Activated T-cell treated with anti-CD3 and anti-CD28 coated beads, Interleukin-2, amount 50 U/mL, for 72 hours (primary cell): ENCODE measurements at regions not wholly inside any gene's neighbourhood (a gene's known extent, or its start where the extent isn't known, plus 50 kb on each side); places are given as distances from the start of the nearest gene placed in this dataset.
A peak's percentile ranks its signal among the peaks of the same experiment; 100 is the strongest.
"Not testable (repeated sequence)": the region's sequence is repeated elsewhere in the genome, so short reads cannot be mapped to it uniquely, and the experiment has no call there.

Experiments used
- ATAC-seq, 2 donors: fragments of 150-1000 bp; cut with Tn5 transposase; replicated peaks in 1 of 2; 2 replicates each; pipeline ENCODE4 v1.10.0; 2021; ENCODE audit warnings: moderate library complexity in 2 of 2, mild to moderate bottlenecking in 1 of 2
- DNase-seq, 2 donors: peaks; one replicate each; pipeline ENCODE4 v3.0.0; 2021 to 2022; ENCODE audit warnings: mixed read lengths in 1 of 2
- H3K27ac Mint-ChIP-seq: one replicate; pipeline ENCODE4 v1.8.0; 2022; ENCODE audit warnings: mild to moderate bottlenecking, moderate library complexity, mixed read lengths
- H3K27me3 Mint-ChIP-seq: one replicate; pipeline ENCODE4 v1.8.0; 2022; ENCODE audit warnings: low read depth, mixed read lengths
- H3K36me3 Mint-ChIP-seq, 2 donors: one replicate each; pipeline ENCODE4 v1.8.0; 2022; ENCODE audit warnings: mixed read lengths in 2 of 2, mild to moderate bottlenecking in 1 of 2; ENCODE audit not compliant: insufficient read depth in 2 of 2
- H3K4me1 Mint-ChIP-seq: one replicate; pipeline ENCODE4 v1.8.0; 2022; ENCODE audit warnings: low read depth, mixed read lengths
- H3K4me3 Mint-ChIP-seq, 2 donors: one replicate each; pipeline ENCODE4 v1.8.0; 2022; ENCODE audit warnings: mild to moderate bottlenecking in 2 of 2, mixed read lengths in 2 of 2, moderate library complexity in 2 of 2
- H3K9me3 Mint-ChIP-seq, 2 donors: one replicate each; pipeline ENCODE4 v1.8.0; 2022; ENCODE audit warnings: mixed read lengths in 2 of 2

DNA sequence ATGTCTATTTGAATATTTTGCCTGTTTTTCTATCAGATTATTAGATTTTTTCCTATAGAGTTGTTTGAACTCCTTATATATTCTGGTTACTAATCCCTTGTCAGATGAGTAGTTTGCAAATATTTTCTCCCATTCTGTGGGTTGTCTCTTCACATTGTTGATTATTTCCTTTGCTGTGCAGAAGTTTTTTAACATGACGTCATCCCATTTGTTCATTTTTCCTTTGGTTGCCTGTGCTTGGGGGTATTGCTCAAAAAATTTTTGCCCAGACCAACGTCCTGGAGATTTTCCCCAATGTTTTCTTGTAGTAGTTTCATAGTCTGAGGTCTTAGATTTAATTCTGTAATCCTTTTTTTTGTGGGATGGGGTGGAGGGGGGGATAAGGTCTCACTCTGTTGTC, 168.7 kb upstream of the NFIA start:
- H3K4me3 Mint-ChIP-seq, H3K4me1 Mint-ChIP-seq, H3K9me3 Mint-ChIP-seq, H3K27ac Mint-ChIP-seq, H3K36me3 Mint-ChIP-seq, DNase-seq, ATAC-seq: not testable (repeated sequence)
- H3K27me3 Mint-ChIP-seq: peaks cover 27% of the 10 kb centered on the region

DNA sequence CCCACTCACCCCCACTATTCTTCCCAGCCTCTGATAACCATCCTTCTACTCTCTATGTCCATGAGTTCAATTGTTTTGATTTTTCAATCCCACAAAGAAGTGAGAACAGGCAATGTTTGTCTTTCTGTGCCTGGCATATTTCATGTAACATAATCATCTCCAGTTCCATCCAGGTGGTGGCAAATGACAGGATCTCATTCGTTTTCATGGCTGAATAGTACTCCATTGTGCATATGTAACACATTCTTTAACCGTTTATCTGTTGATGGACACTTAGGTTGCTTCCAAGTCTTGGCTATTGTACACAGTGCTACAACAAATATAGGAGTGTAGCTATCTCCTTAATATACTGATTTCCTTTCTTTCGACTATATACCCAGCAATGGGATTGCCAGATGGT, 169.3 kb upstream of the NFIA start:
- Mint-ChIP-seq H3K36me3 (no peaks in the 10 kb centered on the region), H3K27ac (no peak overlapping the region), H3K27me3 (peaks cover 27% of the 10 kb centered on the region), H3K4me3 (no peak overlapping the region), H3K9me3 (peaks cover 0 to 1% of the 10 kb centered on the region in 2 donors), H3K4me1 (no peaks in the 10 kb centered on the region)
- DNase-seq: no peak
- ATAC-seq: no peak

DNA sequence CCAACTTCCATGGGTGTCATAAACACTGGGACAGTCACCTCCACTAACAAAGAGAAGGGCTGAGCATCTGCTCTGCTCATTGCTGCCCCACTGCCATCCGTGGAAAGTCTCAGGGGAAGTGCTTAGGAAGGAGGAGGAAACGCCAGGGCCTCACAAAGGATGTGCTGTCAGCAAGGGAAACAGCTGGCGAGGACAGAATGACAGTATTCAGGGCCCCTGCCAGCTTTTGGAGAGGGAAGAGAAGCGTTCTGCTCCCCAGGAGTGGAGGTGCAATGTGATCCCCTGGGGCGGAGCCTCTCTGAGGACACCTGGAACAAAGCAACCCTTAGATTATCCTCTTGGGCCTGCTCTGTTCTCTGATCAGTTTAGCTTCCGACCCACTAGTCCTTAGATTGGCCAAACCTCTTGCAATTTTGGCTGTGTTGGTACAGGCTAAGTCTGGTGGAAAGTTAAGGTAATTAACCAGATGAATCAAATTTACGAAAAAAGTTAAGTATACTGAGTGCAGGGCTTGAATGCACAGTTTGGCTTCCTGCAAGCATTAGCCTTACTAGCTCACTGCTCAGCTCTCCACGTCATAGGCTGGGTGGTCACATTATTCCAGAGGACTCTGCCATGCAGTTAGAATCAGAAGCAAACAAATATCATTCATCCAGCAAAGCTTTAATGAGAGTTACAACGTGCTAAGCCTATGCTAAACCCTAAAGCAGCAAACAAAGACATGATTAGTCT, 170.2 kb upstream of the NFIA start:
- Mint-ChIP-seq H3K27ac (no peak overlapping the region), H3K27me3 (peaks cover 27% of the 10 kb centered on the region), H3K4me3 (no peak overlapping the region), H3K9me3 (peaks cover 0 to 1% of the 10 kb centered on the region in 2 donors), H3K36me3 (no peaks in the 10 kb centered on the region), H3K4me1 (no peaks in the 10 kb centered on the region)
- DNase-seq (no peak), ATAC-seq (no peak)

DNA sequence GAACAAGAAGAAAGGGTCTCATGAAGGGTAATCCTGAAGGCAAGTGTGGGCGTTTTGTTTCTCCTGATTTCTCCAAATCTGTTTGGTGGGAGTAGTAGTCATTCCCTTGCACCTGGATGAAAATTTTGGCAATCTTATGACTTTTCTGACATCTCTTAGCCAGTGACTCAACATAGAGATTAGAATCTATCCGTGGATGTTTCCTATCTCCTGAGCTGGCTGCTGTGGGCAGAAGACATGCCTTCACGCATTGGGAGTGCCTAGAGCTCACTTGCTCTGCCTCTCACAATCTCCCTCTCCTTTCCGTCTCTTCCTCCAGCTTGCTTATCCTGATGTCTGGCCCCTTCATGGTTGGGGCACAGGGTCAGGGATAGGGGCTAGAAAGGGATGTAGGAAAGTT, 174.2 kb upstream of the NFIA start:
- H3K27ac Mint-ChIP-seq: no peak overlapping the region
- DNase-seq (no peak), ATAC-seq (no peak)
- no peak overlapping the region for H3K4me3 Mint-ChIP-seq
- no peaks in the 10 kb centered on the region for H3K9me3 Mint-ChIP-seq
- H3K36me3 Mint-ChIP-seq: no peaks in the 10 kb centered on the region
- peaks cover 3% of the 10 kb centered on the region for H3K27me3 Mint-ChIP-seq
- no peaks in the 10 kb centered on the region for H3K4me1 Mint-ChIP-seq

DNA sequence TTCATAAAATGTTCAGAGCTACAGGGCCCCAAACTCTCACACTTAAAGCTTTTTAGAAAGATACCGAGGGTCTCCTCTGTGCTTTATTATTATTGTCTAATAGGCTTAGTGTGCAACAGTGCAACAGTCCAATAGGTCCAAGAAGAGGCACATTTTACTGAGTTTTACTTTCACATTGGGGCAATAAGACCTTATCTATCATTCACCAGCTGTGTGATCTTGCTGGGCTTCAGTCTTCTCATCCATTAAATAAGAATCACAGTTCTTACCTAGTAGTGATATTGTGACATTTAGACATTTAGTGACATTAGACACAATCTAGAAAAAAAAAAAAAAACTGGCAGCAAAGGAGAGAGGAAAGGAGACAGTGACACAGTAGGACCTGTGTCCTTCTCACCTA, 175.8 kb upstream of the NFIA start:
- no peaks in the 10 kb centered on the region for H3K4me1 Mint-ChIP-seq
- H3K4me3 Mint-ChIP-seq: no peak overlapping the region
- no peaks in the 10 kb centered on the region for H3K9me3 Mint-ChIP-seq
- peaks cover 7% of the 10 kb centered on the region for H3K27me3 Mint-ChIP-seq
- H3K27ac Mint-ChIP-seq: no peak overlapping the region
- no peaks in the 10 kb centered on the region for H3K36me3 Mint-ChIP-seq
- ATAC-seq: no peak
- no peak for DNase-seq

DNA sequence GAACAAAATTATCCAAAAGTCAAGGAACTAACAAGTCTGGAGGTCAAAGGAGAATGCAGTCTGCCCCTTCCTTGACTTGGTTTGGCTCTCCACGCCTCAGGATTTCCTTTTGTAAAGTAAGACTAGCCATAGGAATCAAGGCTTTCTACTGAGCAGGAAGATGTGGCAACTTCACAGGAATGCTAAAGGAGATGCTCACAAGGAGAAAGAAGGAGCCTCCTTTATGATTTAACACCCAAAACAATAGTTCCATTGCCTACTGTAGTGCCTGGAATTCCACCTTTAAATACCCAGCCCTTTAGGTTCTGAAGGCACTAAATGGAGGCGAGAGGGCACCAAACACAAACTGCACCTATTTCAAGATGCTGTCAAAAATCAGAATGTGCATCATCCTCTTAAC, 176.3 kb upstream of the NFIA start:
- DNase-seq (no peak), ATAC-seq (no peak)
- Mint-ChIP-seq H3K4me3 (no peak overlapping the region), H3K27me3 (peaks cover 10% of the 10 kb centered on the region), H3K36me3 (no peaks in the 10 kb centered on the region), H3K27ac (no peak overlapping the region), H3K9me3 (no peaks in the 10 kb centered on the region), H3K4me1 (no peaks in the 10 kb centered on the region)

DNA sequence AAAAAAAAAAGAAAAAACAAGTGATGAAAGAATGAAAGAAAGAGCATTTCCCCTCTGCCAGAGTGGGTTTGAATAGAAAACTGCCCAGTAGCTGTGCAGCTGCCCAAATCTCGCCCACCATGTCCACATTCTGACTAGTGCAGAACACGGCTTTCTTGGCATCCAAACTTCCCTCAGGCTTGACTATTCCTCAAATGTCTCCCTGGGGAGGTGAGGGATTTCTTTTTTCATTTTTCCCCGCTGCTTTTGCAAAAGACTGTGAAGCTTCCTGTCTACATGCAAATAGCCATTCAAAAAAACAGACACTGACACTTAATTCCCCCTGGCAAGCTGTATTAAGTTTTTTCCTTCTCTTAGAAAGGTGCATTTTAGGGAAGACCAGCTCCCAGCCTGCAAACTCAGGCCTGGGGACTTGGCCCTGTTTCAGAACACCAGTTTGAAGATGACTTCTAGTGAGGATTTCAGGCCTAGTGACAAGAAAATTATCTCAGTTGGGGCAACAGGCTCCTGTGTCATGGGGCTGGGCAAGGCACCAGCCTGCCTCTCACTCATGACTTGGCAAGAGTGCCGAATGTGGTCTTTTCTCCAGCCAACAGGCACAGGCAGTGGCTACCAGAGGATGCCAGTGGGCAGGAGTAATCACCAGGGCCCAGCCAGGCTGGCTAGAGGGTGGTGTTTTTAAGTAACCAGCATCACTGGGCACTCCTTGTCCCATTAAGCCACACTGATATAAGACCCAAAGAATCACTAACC, 178.1 kb upstream of the NFIA start:
- peaks cover 10% of the 10 kb centered on the region for H3K27me3 Mint-ChIP-seq
- H3K36me3 Mint-ChIP-seq: no peaks in the 10 kb centered on the region
- DNase-seq: no peak
- no peak for ATAC-seq
- H3K4me3 Mint-ChIP-seq: no peak overlapping the region
- no peaks in the 10 kb centered on the region for H3K9me3 Mint-ChIP-seq
- H3K4me1 Mint-ChIP-seq: no peaks in the 10 kb centered on the region
- H3K27ac Mint-ChIP-seq: no peak overlapping the region

DNA sequence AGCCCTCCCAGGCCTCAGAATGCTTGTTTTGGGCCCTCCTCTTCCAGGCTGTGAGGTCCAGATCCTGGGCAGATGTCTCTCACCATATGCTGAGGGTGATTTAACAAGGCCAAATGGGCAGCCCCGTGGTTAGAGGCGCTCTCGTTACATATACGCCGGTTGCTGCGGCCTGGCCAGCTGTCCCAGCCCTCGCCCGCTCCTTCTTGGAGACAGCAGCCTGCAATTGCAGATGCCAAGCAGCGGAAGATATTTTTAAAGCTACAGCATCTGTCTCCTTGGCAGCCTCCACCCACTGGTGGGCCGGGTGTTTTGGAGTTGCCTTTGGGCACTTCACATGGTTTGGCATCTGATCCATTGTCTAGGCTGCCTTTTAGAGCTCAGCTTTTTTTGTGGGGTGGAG, 178.8 kb upstream of the NFIA start:
- Mint-ChIP-seq H3K36me3 (no peaks in the 10 kb centered on the region), H3K27me3 (peaks cover 10% of the 10 kb centered on the region), H3K9me3 (no peaks in the 10 kb centered on the region), H3K27ac (no peak overlapping the region), H3K4me1 (peaks cover 7% of the 10 kb centered on the region), H3K4me3 (no peak overlapping the region)
- ATAC-seq: no peak
- no peak for DNase-seq

DNA sequence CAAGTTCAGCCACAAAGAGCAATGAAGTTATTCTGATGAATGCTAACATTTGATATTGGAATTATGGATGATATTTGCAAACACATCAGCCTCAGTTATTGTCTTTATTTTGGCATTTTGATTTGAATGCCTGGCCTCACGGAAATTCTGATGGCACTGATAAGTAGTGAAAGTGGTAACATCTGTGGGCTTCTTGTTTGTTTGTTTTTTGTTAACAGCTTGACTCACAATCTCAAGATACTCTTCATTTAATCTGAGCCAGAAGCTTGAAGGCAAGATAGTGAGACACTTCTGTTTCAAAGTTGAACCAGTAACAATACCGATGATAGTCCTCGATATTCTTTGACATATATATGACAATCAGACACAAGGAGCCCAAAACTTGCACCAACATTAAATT, 182.9 kb upstream of the NFIA start:
- H3K36me3 Mint-ChIP-seq: no peaks in the 10 kb centered on the region
- no peak for DNase-seq
- no peak overlapping the region for H3K27ac Mint-ChIP-seq
- H3K27me3 Mint-ChIP-seq: peaks cover 19% of the 10 kb centered on the region
- no peak for ATAC-seq
- no peaks in the 10 kb centered on the region for H3K9me3 Mint-ChIP-seq
- H3K4me1 Mint-ChIP-seq: peaks cover 11% of the 10 kb centered on the region
- no peak overlapping the region for H3K4me3 Mint-ChIP-seq

DNA sequence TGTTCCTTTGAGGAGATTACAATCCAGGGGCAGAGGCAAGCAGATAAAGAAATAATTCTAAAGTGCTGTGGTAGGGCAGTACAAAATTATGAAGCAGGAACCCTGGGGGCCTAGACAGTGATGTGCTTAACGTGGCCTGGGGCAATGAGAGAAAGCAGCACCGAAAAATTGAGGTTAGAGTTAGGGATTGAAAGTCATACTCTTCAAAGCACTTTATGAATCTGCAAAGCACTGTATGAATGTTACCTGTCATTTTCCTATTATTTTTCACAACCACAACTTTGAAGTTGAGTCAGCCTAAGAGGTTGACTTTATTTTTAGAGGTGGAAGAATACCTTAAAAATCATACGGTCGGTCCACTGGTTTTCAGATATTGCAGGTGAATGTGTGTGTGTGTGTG, 183.4 kb upstream of the NFIA start:
- H3K9me3 Mint-ChIP-seq: no peaks in the 10 kb centered on the region
- H3K27me3 Mint-ChIP-seq: peaks cover 23% of the 10 kb centered on the region
- H3K27ac Mint-ChIP-seq: peak overlapping the region; percentile 22
- peak; percentile 92 for ATAC-seq
- DNase-seq: peak; percentile 29 to 50
- H3K36me3 Mint-ChIP-seq: no peaks in the 10 kb centered on the region
- H3K4me1 Mint-ChIP-seq: peaks cover 11% of the 10 kb centered on the region
- H3K4me3 Mint-ChIP-seq: no peak overlapping the region

DNA sequence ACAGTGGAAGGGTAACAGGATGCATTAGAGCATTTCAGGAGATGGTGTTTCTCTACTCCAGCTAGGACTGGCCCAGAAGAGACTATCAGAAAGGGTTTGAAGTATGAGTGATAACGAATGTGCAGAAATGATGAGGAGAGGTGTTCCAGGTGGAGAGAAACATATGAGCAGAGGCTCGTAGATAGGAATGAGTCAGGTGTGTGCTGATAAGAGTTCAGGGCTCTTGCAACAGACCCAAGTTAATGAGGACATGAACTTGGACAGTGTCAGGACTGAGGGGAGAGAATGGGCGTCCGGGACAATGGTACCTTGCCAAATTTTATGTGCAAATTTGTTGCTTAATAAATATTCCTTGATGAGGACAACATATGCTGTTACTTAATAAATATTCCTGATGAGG, 183.9 kb upstream of the NFIA start:
- Mint-ChIP-seq H3K36me3 (no peaks in the 10 kb centered on the region), H3K4me3 (peak overlapping the region in 1 of 2 donors; percentile 6), H3K27ac (no peak overlapping the region), H3K27me3 (peaks cover 23% of the 10 kb centered on the region), H3K9me3 (no peaks in the 10 kb centered on the region), H3K4me1 (peaks cover 11% of the 10 kb centered on the region)
- ATAC-seq (peak; percentile 56 to 73), DNase-seq (no peak)

DNA sequence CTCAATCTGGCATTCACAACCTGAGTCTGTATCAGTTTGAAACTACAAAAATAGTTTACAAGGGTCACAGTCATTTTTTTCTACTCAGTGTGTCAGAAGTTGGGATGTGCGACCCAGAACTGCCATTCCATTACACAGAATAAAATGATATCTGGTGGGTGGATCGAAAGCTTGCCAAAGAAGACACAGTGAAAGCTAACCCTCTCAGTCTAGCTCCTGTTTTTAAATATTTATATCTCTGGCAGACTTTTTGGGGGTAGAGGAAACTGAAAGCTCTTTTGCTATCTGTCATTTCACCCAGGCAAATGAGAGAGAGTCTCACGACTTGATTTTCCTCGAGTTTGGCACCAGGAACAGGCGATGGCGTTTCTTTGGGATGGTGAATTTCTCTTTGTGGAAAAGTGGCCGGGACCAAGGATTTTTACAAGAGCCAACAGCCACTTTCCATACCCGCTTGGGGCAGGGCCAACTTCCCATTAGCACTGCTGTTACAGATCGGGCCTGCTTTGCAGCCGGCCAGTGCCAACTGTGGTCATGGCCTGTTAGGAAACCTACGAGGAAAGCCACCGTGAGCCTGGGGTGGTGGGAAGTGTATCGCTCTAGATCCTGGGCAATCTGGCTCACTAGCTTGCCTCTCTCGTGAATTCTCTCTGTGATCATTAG, 185.5 kb upstream of the NFIA start:
- H3K36me3 Mint-ChIP-seq: no peaks in the 10 kb centered on the region
- DNase-seq: no peak
- H3K4me1 Mint-ChIP-seq: peaks cover 11% of the 10 kb centered on the region
- H3K27ac Mint-ChIP-seq: no peak overlapping the region
- H3K4me3 Mint-ChIP-seq: no peak overlapping the region
- H3K9me3 Mint-ChIP-seq: no peaks in the 10 kb centered on the region
- H3K27me3 Mint-ChIP-seq: peaks cover 24% of the 10 kb centered on the region
- no peak for ATAC-seq

DNA sequence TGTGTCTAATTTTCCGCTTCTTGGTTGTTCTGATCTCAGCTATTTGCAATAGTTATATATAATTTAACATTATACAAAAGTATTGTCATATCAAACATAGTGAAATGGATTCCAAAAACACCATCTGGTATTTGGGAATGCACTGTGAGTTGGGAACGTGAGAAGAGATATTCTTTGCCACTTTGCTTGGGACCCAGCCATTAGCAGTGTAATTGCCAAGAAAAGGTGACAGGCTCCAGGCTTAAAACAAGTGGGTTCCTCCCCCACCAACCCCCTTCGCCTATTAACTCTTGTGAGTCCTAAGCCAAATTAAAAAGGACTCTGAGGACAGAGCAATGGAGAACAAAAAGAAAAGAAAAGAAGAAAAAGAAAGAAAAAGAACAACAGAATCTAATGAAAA, 186.7 kb upstream of the NFIA start:
- peaks cover 11% of the 10 kb centered on the region for H3K4me1 Mint-ChIP-seq
- no peaks in the 10 kb centered on the region for H3K36me3 Mint-ChIP-seq
- H3K27me3 Mint-ChIP-seq: peaks cover 17% of the 10 kb centered on the region
- no peak overlapping the region for H3K27ac Mint-ChIP-seq
- no peak overlapping the region for H3K4me3 Mint-ChIP-seq
- H3K9me3 Mint-ChIP-seq: no peaks in the 10 kb centered on the region
- ATAC-seq: no peak
- DNase-seq: no peak
